Esophagus muscularis mucosa (tissue), 4 donors: ENCODE measurements at regions not wholly inside any gene's neighbourhood (a gene's known extent, or its start where the extent isn't known, plus 50 kb on each side); places are given as distances from the start of the nearest gene placed in this dataset.
"Not testable (repeated sequence)": the region's sequence is repeated elsewhere in the genome, so short reads cannot be mapped to it uniquely, and the experiment has no call there.

Source experiments
- DNase-seq: peaks from one replicate; pipeline ENCODE4 v3.0.0-alpha.2; 2017; ENCODE audit errors: extremely low spot score
- H3K27ac ChIP-seq, 4 donors: fragments of 200-600 bp; sonication (generic); replicated peaks in 1 of 4; 1 replicate in 3 of 4; 2 replicates in 1 of 4; pipeline ENCODE4 v1.5.1; 2016 to 2019; ENCODE audit warnings: mild to moderate bottlenecking in 1 of 4
- H3K27me3 ChIP-seq, 4 donors: fragments of 200-600 bp; sonication (generic); one replicate each; pipeline versions ENCODE4 v1.5.1 to v1.6.0; 2016 to 2019
- H3K36me3 ChIP-seq, 4 donors: fragments of 200-600 bp; sonication (generic); one replicate each; pipeline ENCODE4 v1.5.1; 2016 to 2019
- H3K4me1 ChIP-seq, 4 donors: fragments of 200-600 bp; sonication (generic); one replicate each; pipeline ENCODE4 v1.5.1; 2016 to 2019
- H3K4me3 ChIP-seq, 4 donors: fragments of 200-600 bp; sonication (generic); 1 replicate in 2 of 4; 2 replicates in 2 of 4; pipeline ENCODE4 v1.5.1; 2016 to 2019; ENCODE audit warnings: mild to moderate bottlenecking in 4 of 4, moderate library complexity in 1 of 4
- H3K9me3 ChIP-seq, 4 donors: fragments of 200-600 bp; sonication (generic); 1 replicate in 3 of 4; 2 replicates in 1 of 4; pipeline ENCODE4 v1.5.1; 2016 to 2019
- CTCF ChIP-seq, 3 experiments: fragments of 200-600 bp in 2 of 3; fragments of 450-650 bp in 1 of 3; sonication (generic) in 2 of 3; IDR thresholded peaks; one replicate each; pipeline ENCODE4 v1.5.1; 2017 to 2019; ENCODE audit warnings: antibody characterized with exemption in 3 of 3, mild to moderate bottlenecking in 2 of 3, moderate library complexity in 1 of 3
- EP300 ChIP-seq: sonication (generic); formaldehyde crosslinking; IDR thresholded peaks from one replicate; pipeline ENCODE4 v1.6.1; 2017; ENCODE audit warnings: antibody characterized with exemption
- POLR2A ChIP-seq: fragments of 450-650 bp; IDR thresholded peaks from one replicate; pipeline ENCODE4 v1.6.1; 2017; ENCODE audit warnings: antibody characterized with exemption, moderate library complexity, mild to moderate bottlenecking, low read depth
- POLR2AphosphoS5 ChIP-seq, 2 donors: sonication (generic); formaldehyde crosslinking; IDR thresholded peaks; one replicate each; pipeline ENCODE4 v1.6.1; 2017; ENCODE audit warnings: antibody characterized with exemption in 2 of 2
- WGBS: methylation state at CpG from one replicate; pipeline ENCODE4 v1.1.5; 2018; 5-methylcytosine and 5-hydroxymethylcytosine counted together
- intact Hi-C: fragments of 100-400 bp; cut with DNase I; formaldehyde crosslinking; loops from one replicate; pipeline ENCODE4 v1.15.1; 2023

GRCh38 chr2:129192841-129193253, 786.6 kb upstream of the RAB6C start:
- Histone ChIP-seq H3K27me3 (peaks cover 0 to 9% (median 0%) of the 10 kb centered on the region in 4 donors), H3K9me3 (no peaks in the 10 kb centered on the region), H3K4me3 (no peak overlapping the region), H3K36me3 (no peaks in the 10 kb centered on the region), H3K27ac (no peak overlapping the region), H3K4me1 (peaks cover 0 to 7% (median 0%) of the 10 kb centered on the region in 4 donors)
- intact Hi-C loops, result no loop called here
- TF ChIP-seq POLR2AphosphoS5 (IDR thresholded peaks at IDR 0.05) (no peak), CTCF (IDR thresholded peaks at IDR 0.05) (no peak), POLR2A (no peak), EP300 (no peak)
- WGBS, result 88% methylated on average over 6 of the region's 8 CpGs
- no peak for DNase-seq

GRCh38 chr2:129193961-129194360, 785.5 kb upstream of the RAB6C start:
- Histone ChIP-seq H3K4me1 (peaks cover 0 to 7% (median 0%) of the 10 kb centered on the region in 4 donors), H3K27me3 (peaks cover 0 to under 1% (median 0%) of the 10 kb centered on the region in 4 donors), H3K36me3 (no peaks in the 10 kb centered on the region), H3K9me3 (no peaks in the 10 kb centered on the region), H3K27ac (no peak overlapping the region), H3K4me3 (no peak overlapping the region)
- WGBS, result 66% methylated on average over 4 of the region's 4 CpGs
- intact Hi-C loops, result no loop called here
- TF ChIP-seq POLR2A, result no peak
- TF ChIP-seq CTCF (IDR thresholded peaks at IDR 0.05), result no peak
- TF ChIP-seq POLR2AphosphoS5 (IDR thresholded peaks at IDR 0.05), result no peak
- no peak for TF ChIP-seq EP300
- DNase-seq, result no peak

GRCh38 chr2:129199501-129199900, 780.0 kb upstream of the RAB6C start:
- 83% methylated on average over 5 of the region's 5 CpGs for WGBS
- Histone ChIP-seq H3K27ac (no peak overlapping the region), H3K27me3 (no peaks in the 10 kb centered on the region), H3K36me3 (no peaks in the 10 kb centered on the region), H3K4me3 (no peak overlapping the region), H3K4me1 (peaks cover 0 to 7% (median 0%) of the 10 kb centered on the region in 4 donors), H3K9me3 (no peaks in the 10 kb centered on the region)
- intact Hi-C loops, result no loop called here
- DNase-seq, result no peak
- no peak for TF ChIP-seq POLR2A
- no peak for TF ChIP-seq POLR2AphosphoS5 (IDR thresholded peaks at IDR 0.05)
- no peak for TF ChIP-seq EP300
- no peak for TF ChIP-seq CTCF (IDR thresholded peaks at IDR 0.05)

GRCh38 chr2:129201696-129202095, 777.8 kb upstream of the RAB6C start:
- no peak for DNase-seq
- Histone ChIP-seq H3K9me3 (no peaks in the 10 kb centered on the region), H3K4me3 (no peak overlapping the region), H3K27ac (no peak overlapping the region), H3K27me3 (peaks cover 0 to under 1% (median 0%) of the 10 kb centered on the region in 4 donors), H3K36me3 (no peaks in the 10 kb centered on the region), H3K4me1 (peaks cover 0 to 7% (median 0%) of the 10 kb centered on the region in 4 donors)
- 64% methylated on average over 2 of the region's 2 CpGs for WGBS
- TF ChIP-seq POLR2A (no peak), POLR2AphosphoS5 (IDR thresholded peaks at IDR 0.05) (no peak), EP300 (no peak), CTCF (IDR thresholded peaks at IDR 0.05) (no peak)
- intact Hi-C loops, result no loop called here

- H3K27ac ChIP-seq, result no peak overlapping the region
- DNase-seq, result no peak
- no peaks in the 10 kb centered on the region for H3K9me3 ChIP-seq
- no peak overlapping the region for H3K4me3 ChIP-seq
- peaks cover 0 to 7% (median 0%) of the 10 kb centered on the region in 4 donors for H3K27me3 ChIP-seq
- WGBS, result 55% methylated on average over 3 of the region's 3 CpGs
- intact Hi-C loops, result no loop called here
- no peak for TF ChIP-seq EP300
- TF ChIP-seq POLR2AphosphoS5 (IDR thresholded peaks at IDR 0.05), result no peak
- TF ChIP-seq POLR2A, result no peak
- no peak for TF ChIP-seq CTCF (IDR thresholded peaks at IDR 0.05)
- H3K36me3 ChIP-seq, result no peaks in the 10 kb centered on the region
- H3K4me1 ChIP-seq, result no peaks in the 10 kb centered on the region
Observed at GRCh38 chr2:129203331-129203730, 776.1 kb upstream of the RAB6C start.

- 93% methylated on average over 2 of the region's 2 CpGs for WGBS
- DNase-seq, H3K4me1 ChIP-seq, H3K27ac ChIP-seq, H3K27me3 ChIP-seq, intact Hi-C loops, H3K36me3 ChIP-seq, H3K4me3 ChIP-seq, H3K9me3 ChIP-seq: not testable (repeated sequence)
Observed at GRCh38 chr2:129204581-129204980, 774.9 kb upstream of the RAB6C start.
